Skeletal muscle satellite cell (primary cell): ENCODE measurements at regions not wholly inside any gene's neighbourhood (a gene's known extent, or its start where the extent isn't known, plus 50 kb on each side); places are given as distances from the start of the nearest gene placed in this dataset.
"Not testable (repeated sequence)": the region's sequence is repeated elsewhere in the genome, so short reads cannot be mapped to it uniquely, and the experiment has no call there.

ENCODE experiments used
- H3K27me3 ChIP-seq: 2 replicates; pipeline ENCODE4 v1.7.0; 2013; ENCODE audit warnings: low read length; ENCODE audit not compliant: control insufficient read depth, insufficient read depth
- H3K36me3 ChIP-seq: 2 replicates; pipeline ENCODE4 v1.7.0; 2013; ENCODE audit warnings: mild to moderate bottlenecking, control low read depth, low read length; ENCODE audit not compliant: insufficient read depth
- H3K4me1 ChIP-seq: 2 replicates; pipeline ENCODE4 v1.7.0; 2013; ENCODE audit warnings: low read length; ENCODE audit not compliant: control insufficient read depth, insufficient read depth
- H3K4me2 ChIP-seq: 2 replicates; pipeline ENCODE4 v1.7.0; 2013; ENCODE audit warnings: mild to moderate bottlenecking, low read length
- H3K4me3 ChIP-seq: 2 replicates; pipeline ENCODE4 v1.7.0; 2013; ENCODE audit warnings: low read length
- H3K9ac ChIP-seq: 2 replicates; pipeline ENCODE4 v1.7.0; 2013; ENCODE audit warnings: mild to moderate bottlenecking, low read depth, low read length, moderate library complexity
- H3K9me3 ChIP-seq: replicated peaks from 2 replicates; pipeline ENCODE4 v1.7.0; 2013; ENCODE audit warnings: mild to moderate bottlenecking, control low read depth, low read length

DNA sequence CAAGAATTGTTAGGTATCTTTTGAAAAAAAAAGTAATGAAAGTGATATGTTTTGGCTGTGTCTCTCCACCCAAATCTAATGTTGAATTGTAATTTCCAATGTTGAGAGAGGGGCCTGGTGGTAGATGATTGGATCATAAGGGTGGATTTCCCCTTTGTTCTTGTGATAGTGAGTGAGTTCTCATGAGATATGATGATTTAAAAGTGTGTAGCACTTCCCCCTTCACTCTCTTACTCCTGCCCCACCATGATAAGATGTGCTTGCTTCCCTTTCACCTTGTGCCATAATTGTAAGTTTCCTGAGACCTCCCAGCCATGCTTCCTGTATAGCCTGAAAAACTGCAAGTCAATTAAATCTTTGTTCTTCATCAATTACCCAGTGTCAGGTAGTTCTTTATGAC is 70.7 kb downstream of the XCL2 start:
- Histone ChIP-seq H3K4me3 (no peak overlapping the region), H3K4me1 (peaks cover 29% of the 10 kb centered on the region)

GRCh38 chr1:168472223-168472622 is 71.6 kb downstream of the XCL2 start:
- peaks cover 38% of the 10 kb centered on the region for H3K4me1 ChIP-seq
- H3K4me3 ChIP-seq, result no peak overlapping the region
- no peaks in the 10 kb centered on the region for H3K9me3 ChIP-seq
- H3K4me2 ChIP-seq, result no peak overlapping the region
- H3K9ac ChIP-seq, result no peak overlapping the region
- H3K27me3 ChIP-seq, result no peaks in the 10 kb centered on the region
- no peaks in the 10 kb centered on the region for H3K36me3 ChIP-seq

More for the DNA sequence above, 70.7 kb downstream of the XCL2 start:
- Histone ChIP-seq H3K36me3 (no peaks in the 10 kb centered on the region), H3K9ac (no peak overlapping the region), H3K4me2 (no peak overlapping the region), H3K9me3 (no peaks in the 10 kb centered on the region), H3K27me3 (no peaks in the 10 kb centered on the region)

DNA sequence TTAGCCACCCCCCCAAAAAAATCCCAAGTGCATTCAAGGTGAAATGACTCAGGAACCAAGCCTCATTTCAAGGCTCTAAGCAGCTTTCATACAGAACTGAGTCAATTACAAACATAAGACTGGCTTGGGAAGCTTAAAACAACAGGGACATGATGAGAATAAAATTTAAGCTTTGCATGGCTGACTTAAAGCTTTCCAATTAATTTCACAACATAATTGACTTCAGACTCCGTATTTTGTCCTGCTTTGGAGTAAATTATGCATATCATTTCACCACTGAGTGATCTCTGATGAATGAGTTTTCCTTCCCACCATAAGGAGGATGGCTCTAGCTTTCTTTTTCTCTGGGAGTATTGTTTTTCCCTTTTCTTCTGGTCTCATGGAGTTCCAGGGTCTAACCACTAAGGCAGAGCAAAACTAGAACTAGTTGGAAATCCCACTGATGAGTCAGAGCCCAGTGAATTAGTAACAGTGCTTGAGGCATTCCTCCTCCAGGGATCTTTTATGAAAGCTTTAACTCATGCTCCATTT is 72.8 kb downstream of the XCL2 start:
- H3K36me3 ChIP-seq, result no peaks in the 10 kb centered on the region
- peak overlapping the region; percentile 23 for H3K4me3 ChIP-seq
- peak overlapping the region; percentile 75 for H3K4me2 ChIP-seq
- H3K9ac ChIP-seq, result peak overlapping the region; percentile 45
- no peaks in the 10 kb centered on the region for H3K27me3 ChIP-seq
- H3K9me3 ChIP-seq, result no peaks in the 10 kb centered on the region
- H3K4me1 ChIP-seq, result peaks cover 50% of the 10 kb centered on the region

GRCh38 chr1:168469690-168470089 is 74.1 kb downstream of the XCL2 start:
- no peak overlapping the region for H3K9ac ChIP-seq
- no peaks in the 10 kb centered on the region for H3K27me3 ChIP-seq
- no peaks in the 10 kb centered on the region for H3K36me3 ChIP-seq
- H3K9me3 ChIP-seq, result no peaks in the 10 kb centered on the region
- H3K4me3 ChIP-seq, result peak overlapping the region; percentile 3
- H3K4me1 ChIP-seq, result peaks cover 52% of the 10 kb centered on the region
- peak overlapping the region; percentile 10 for H3K4me2 ChIP-seq

- H3K27me3 ChIP-seq, result no peaks in the 10 kb centered on the region
- no peaks in the 10 kb centered on the region for H3K36me3 ChIP-seq
- no peak overlapping the region for H3K9ac ChIP-seq
- peaks cover 52% of the 10 kb centered on the region for H3K4me1 ChIP-seq
- no peak overlapping the region for H3K4me3 ChIP-seq
- no peak overlapping the region for H3K4me2 ChIP-seq
- H3K9me3 ChIP-seq, result no peaks in the 10 kb centered on the region
Measured at GRCh38 chr1:168468822-168469221, 75.0 kb downstream of the XCL2 start.

DNA sequence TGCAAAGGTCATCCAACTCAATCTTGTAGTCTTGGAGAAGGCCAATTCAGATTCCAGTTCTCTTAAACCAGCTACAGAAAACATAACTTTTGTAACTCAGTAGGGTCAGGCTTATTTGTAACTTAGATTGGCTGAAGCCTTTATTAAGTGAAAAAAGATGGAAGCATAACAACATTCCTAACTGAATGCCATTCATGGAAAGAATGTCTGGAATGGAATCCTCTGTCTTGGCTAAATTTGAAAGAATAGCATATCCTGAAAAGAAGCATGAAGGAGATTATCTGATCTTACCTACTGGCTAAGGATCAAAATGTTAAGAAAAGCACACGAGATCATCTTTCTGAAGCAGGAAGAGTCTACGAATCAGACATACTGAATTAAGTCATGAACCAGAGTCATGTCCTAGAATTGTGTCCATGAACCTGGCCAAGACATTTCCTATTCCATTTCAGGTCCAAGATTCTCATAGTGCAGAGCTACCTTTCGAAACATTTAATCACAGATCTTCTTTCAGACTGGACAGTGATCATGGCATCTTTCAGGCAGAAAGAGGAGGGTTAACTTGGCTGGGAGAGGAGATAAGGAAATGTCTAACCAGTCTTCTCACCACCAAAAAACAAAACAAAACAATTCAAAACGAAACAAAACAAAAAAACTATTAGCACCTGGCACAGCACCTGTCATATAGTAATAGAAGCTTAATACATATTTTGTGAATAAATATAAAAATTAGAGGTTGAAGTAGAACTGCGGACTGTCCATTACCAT is 75.6 kb downstream of the XCL2 start:
- peaks cover 52% of the 10 kb centered on the region for H3K4me1 ChIP-seq
- no peak overlapping the region for H3K9ac ChIP-seq
- no peak overlapping the region for H3K4me3 ChIP-seq
- no peaks in the 10 kb centered on the region for H3K27me3 ChIP-seq
- no peaks in the 10 kb centered on the region for H3K36me3 ChIP-seq
- H3K4me2 ChIP-seq, result peak overlapping the region; percentile 15
- H3K9me3 ChIP-seq, result no peaks in the 10 kb centered on the region

DNA sequence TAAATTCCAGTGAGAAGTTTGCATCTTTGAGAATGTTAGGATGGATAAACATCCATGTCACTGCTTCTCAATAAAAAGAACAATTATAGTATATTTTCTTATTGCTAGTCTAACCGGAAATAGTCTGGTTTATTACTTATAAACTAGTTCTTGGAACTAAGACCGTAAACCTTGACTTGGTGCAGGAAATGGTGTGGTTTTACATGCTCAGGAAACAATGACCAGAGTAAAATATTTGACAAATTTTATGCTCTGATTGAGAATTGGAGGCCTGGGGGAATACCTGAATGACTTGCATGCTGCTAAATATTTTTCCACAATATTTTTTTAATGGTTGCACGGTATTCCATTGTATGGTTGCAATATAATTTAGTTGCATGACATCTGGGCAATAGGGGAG is 76.3 kb downstream of the XCL2 start:
- Histone ChIP-seq H3K27me3 (no peaks in the 10 kb centered on the region), H3K4me2 (no peak overlapping the region), H3K4me3 (no peak overlapping the region), H3K9ac (no peak overlapping the region), H3K36me3 (no peaks in the 10 kb centered on the region), H3K9me3 (no peaks in the 10 kb centered on the region), H3K4me1 (peaks cover 52% of the 10 kb centered on the region)

DNA sequence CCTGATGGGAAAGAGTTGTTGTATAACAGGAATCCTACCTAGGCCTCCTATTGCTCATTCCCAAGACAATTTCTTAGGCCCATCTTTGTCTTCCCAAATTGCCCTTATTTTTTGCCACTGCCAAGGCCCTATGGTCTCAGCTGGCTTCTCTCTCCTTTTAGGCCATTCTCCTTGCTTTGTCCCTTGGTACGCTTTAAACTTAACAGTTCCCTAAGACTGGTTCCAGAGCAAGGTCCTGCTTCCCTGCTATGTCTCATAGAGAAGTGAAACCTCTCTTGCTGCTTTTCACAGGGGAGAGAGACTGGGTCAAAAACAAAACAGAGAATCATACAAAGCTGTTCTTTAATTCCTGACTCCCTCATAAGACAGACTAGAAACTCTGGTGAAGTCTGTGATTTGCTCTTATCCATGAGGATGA is 77.1 kb downstream of the XCL2 start:
- H3K36me3 ChIP-seq, result no peaks in the 10 kb centered on the region
- peaks cover 52% of the 10 kb centered on the region for H3K4me1 ChIP-seq
- H3K9me3 ChIP-seq, result no peaks in the 10 kb centered on the region
- H3K9ac ChIP-seq, result no peak overlapping the region
- no peak overlapping the region for H3K4me3 ChIP-seq
- H3K4me2 ChIP-seq, result no peak overlapping the region
- H3K27me3 ChIP-seq, result no peaks in the 10 kb centered on the region

GRCh38 chr1:168466092-168466713 is 77.6 kb downstream of the XCL2 start:
- no peak overlapping the region for H3K4me2 ChIP-seq
- no peaks in the 10 kb centered on the region for H3K27me3 ChIP-seq
- H3K4me3 ChIP-seq, result no peak overlapping the region
- H3K9ac ChIP-seq, result no peak overlapping the region
- H3K4me1 ChIP-seq, result peaks cover 52% of the 10 kb centered on the region
- no peaks in the 10 kb centered on the region for H3K36me3 ChIP-seq
- no peaks in the 10 kb centered on the region for H3K9me3 ChIP-seq

GRCh38 chr1:168461108-168461507 is 82.7 kb downstream of the XCL2 start:
- not testable (repeated sequence) for H3K4me1 ChIP-seq, H3K4me2 ChIP-seq, H3K27me3 ChIP-seq, H3K4me3 ChIP-seq, H3K36me3 ChIP-seq, H3K9ac ChIP-seq, H3K9me3 ChIP-seq

DNA sequence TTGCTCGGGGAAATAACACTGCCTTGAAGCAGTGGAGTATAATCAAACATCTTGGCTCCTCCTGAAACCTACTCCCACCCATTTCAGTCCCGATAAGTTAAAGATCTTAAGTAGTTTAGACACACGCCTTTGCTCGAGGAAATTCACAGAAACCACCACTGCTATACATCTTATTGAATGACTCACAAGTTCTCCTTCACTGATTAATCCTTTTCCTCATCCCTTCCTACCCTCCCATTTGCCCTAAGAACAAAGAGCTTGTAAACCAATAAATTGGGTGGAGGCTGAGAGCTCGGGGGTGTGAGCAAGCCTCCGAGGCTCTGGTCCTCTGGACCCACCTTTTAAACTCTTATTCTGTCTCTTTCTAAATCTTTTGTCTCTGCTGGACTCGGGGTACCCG is 86.5 kb downstream of the XCL2 start:
- H3K36me3 ChIP-seq, H3K27me3 ChIP-seq, H3K9me3 ChIP-seq, H3K9ac ChIP-seq, H3K4me2 ChIP-seq, H3K4me3 ChIP-seq: not testable (repeated sequence)
- peaks cover 15% of the 10 kb centered on the region for H3K4me1 ChIP-seq

DNA sequence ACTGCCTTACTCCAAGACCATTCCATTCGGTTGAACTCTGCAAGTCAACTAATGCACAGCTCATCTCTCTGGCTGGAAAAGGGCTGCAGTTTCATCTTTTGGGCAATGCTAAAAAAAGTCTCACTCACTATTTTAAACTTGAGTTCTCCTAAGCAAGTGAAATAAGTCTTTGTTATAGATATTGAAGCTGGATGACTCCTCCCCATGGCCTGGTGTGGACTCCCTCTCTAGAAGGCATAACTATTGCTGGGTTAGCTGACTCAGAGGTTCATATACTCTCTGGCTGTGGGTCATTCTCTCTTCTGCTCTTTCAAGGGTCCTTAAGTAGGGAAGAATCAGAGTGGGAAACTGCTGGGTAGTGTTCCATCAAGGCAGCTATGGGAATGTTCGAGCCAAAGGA is 88.0 kb downstream of the XCL2 start:
- H3K4me2 ChIP-seq, result no peak overlapping the region
- no peaks in the 10 kb centered on the region for H3K36me3 ChIP-seq
- no peak overlapping the region for H3K9ac ChIP-seq
- H3K4me1 ChIP-seq, result peaks cover 15% of the 10 kb centered on the region
- no peaks in the 10 kb centered on the region for H3K9me3 ChIP-seq
- no peaks in the 10 kb centered on the region for H3K27me3 ChIP-seq
- no peak overlapping the region for H3K4me3 ChIP-seq
